ENCODE measurements at regions not wholly inside any gene's neighbourhood (a gene's known extent, or its start where the extent isn't known, plus 50 kb on each side); places are given as distances from the start of the nearest gene placed in this dataset.

- TF ChIP-seq POLR2AphosphoS5 (IDR thresholded peaks at IDR 0.05; ENCODE audit: insufficient read depth in 1 of 2, low read depth in 1 of 2) (no peak), CTCF (IDR thresholded peaks at IDR 0.05) (no peak), POLR2A (IDR thresholded peaks at IDR 0.05) (no peak)
Measured at GRCh38 chr11:123378096-123378495, 52.0 kb upstream of the GRAMD1B start.
